ENCODE measurements at regions not wholly inside any gene's neighbourhood (a gene's known extent, or its start where the extent isn't known, plus 50 kb on each side); places are given as distances from the start of the nearest gene placed in this dataset.

GRCh38 chr3:137078040-137078439 lies 120.3 kb downstream of the IL20RB start (continued):
- TF ChIP-seq REST (IDR thresholded peaks at IDR 0.05), result no peak

- H3K4me2 ChIP-seq, result no peak overlapping the region
- WGBS (ENCODE audit: missing lambda C conversion rate), result 26% methylated on average over 2 of the region's 2 CpGs
- no peak overlapping the region for H3K4me3 ChIP-seq
- POLR2A ChIA-PET, result no interaction called here
- no peak overlapping the region for H3K27ac ChIP-seq
- no peaks in the 10 kb centered on the region for H3K4me1 ChIP-seq
- CTCF ChIA-PET, result no interaction called here
- FAIRE-seq, result no peak
- no peak for TF ChIP-seq ESRRA (IDR thresholded peaks at IDR 0.05; ENCODE audit: borderline replicate concordance, low read length)
- peak; percentile 66 for TF ChIP-seq MAFK (IDR thresholded peaks at IDR 0.05; ENCODE audit: partially characterized antibody)
- H3K9me3 ChIP-seq, result no peaks in the 10 kb centered on the region
- no peak for DNase-seq (ENCODE audit: low read depth in 1 of 2, low spot score in 1 of 2)
- ATAC-seq, result no peak
These were observed 121.8 kb downstream of the IL20RB start for GRCh38 chr3:137079571-137079970.

DNA sequence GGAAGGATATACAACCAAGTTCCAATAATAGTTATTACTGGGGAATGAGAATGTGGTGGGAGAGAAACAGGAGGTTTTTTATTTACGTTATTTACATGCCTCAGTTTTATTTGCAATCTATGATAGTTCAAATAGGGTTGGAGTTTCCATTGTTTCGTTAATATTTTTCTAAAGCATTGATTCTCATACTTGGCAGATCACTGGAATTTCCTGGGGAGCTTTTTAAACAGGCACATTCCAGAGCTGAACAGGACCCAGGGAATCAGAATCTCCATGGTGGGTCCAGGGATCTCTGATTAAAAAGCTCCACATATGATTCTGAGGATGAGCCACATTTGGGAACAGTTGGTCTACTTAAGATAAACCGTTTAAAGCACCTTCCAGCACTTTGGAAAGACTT lies 123.9 kb downstream of the IL20RB start:
- DNase-seq (ENCODE audit: low read depth in 1 of 2, low spot score in 1 of 2), result no peak
- TF ChIP-seq PBX3 (IDR thresholded peaks at IDR 0.05), result no peak
- TF ChIP-seq HOXB5 (CRISPR knock-in tag; IDR thresholded peaks at IDR 0.05), result no peak
- TF ChIP-seq, protein P1, sequence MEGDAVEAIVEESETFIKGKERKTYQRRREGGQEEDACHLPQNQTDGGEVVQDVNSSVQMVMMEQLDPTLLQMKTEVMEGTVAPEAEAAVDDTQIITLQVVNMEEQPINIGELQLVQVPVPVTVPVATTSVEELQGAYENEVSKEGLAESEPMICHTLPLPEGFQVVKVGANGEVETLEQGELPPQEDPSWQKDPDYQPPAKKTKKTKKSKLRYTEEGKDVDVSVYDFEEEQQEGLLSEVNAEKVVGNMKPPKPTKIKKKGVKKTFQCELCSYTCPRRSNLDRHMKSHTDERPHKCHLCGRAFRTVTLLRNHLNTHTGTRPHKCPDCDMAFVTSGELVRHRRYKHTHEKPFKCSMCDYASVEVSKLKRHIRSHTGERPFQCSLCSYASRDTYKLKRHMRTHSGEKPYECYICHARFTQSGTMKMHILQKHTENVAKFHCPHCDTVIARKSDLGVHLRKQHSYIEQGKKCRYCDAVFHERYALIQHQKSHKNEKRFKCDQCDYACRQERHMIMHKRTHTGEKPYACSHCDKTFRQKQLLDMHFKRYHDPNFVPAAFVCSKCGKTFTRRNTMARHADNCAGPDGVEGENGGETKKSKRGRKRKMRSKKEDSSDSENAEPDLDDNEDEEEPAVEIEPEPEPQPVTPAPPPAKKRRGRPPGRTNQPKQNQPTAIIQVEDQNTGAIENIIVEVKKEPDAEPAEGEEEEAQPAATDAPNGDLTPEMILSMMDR (IDR thresholded peaks at IDR 0.05), result no peak
- TF ChIP-seq RFX5 (IDR thresholded peaks at IDR 0.05), result no peak
- TF ChIP-seq REST (IDR thresholded peaks at IDR 0.05), result no peak
- TF ChIP-seq CHD2 (IDR thresholded peaks at IDR 0.05; ENCODE audit: low read length, partially characterized antibody), result no peak
- TF ChIP-seq POLR2A (IDR thresholded peaks at IDR 0.05; ENCODE audit: low read length), result no peak
- TF ChIP-seq GATA3 (IDR thresholded peaks at IDR 0.05; ENCODE audit: borderline replicate concordance), result no peak
- no peak for TF ChIP-seq JUNB (IDR thresholded peaks at IDR 0.05)
- no peak for TF ChIP-seq HES2 (IDR thresholded peaks at IDR 0.05)
- TF ChIP-seq TFCP2L1 (CRISPR knock-in tag; IDR thresholded peaks at IDR 0.05), result no peak
- WGBS (ENCODE audit: missing lambda C conversion rate), result 10% methylated on average over 3 of the region's 3 CpGs
- FAIRE-seq, result no peak
- ATAC-seq, result no peak
- no peaks in the 10 kb centered on the region for H3K4me1 ChIP-seq
- H3K4me3 ChIP-seq, result no peak overlapping the region
- CTCF ChIA-PET, result no interaction called here
- no peak overlapping the region for H3K4me2 ChIP-seq
- POLR2A ChIA-PET, result no interaction called here
- H3K27ac ChIP-seq, result no peak overlapping the region
- no peaks in the 10 kb centered on the region for H3K9me3 ChIP-seq

All from A549 (cell line).